22Rv1 (cell line): ENCODE measurements at regions not wholly inside any gene's neighbourhood (a gene's known extent, or its start where the extent isn't known, plus 50 kb on each side); places are given as distances from the start of the nearest gene placed in this dataset.

Source experiments
- H3K27ac ChIP-seq: fragments of 450-650 bp; 2 replicates; pipeline ENCODE4 v1.5.1; 2017
- ZFX ChIP-seq: fragments of 450-650 bp; IDR thresholded peaks from 2 replicates; pipeline ENCODE4 v1.6.1; 2017; ENCODE audit warnings: antibody characterized with exemption, borderline replicate concordance
- TF ChIP-seq, protein P1 (sequence below): fragments of 450-650 bp; IDR thresholded peaks from 2 replicates; pipeline ENCODE4 v1.5.1; 2017; ENCODE audit warnings: mild to moderate bottlenecking

DNA sequence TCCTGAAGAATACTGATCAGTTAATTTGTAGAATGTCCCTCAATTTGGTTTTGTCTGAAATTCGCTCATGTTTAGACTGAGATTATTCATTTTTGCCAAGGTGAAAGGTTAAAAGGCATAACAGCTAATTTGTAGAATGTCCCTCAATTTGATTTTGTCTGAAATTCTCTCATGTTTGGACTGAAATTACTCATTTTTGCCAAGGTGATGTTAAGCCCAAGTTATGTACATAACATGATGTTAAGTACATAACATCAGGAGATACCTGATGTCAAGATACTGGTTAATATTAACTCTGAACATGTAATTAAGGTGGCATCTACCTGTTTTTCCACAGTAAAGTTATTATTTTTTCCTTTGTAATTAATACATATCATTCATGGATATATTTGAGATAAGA, 243.4 kb upstream of the PMFBP1 start:
- no peak for TF ChIP-seq ZFX
- TF ChIP-seq, protein P1, sequence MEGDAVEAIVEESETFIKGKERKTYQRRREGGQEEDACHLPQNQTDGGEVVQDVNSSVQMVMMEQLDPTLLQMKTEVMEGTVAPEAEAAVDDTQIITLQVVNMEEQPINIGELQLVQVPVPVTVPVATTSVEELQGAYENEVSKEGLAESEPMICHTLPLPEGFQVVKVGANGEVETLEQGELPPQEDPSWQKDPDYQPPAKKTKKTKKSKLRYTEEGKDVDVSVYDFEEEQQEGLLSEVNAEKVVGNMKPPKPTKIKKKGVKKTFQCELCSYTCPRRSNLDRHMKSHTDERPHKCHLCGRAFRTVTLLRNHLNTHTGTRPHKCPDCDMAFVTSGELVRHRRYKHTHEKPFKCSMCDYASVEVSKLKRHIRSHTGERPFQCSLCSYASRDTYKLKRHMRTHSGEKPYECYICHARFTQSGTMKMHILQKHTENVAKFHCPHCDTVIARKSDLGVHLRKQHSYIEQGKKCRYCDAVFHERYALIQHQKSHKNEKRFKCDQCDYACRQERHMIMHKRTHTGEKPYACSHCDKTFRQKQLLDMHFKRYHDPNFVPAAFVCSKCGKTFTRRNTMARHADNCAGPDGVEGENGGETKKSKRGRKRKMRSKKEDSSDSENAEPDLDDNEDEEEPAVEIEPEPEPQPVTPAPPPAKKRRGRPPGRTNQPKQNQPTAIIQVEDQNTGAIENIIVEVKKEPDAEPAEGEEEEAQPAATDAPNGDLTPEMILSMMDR: no peak
- no peak overlapping the region for H3K27ac ChIP-seq

DNA sequence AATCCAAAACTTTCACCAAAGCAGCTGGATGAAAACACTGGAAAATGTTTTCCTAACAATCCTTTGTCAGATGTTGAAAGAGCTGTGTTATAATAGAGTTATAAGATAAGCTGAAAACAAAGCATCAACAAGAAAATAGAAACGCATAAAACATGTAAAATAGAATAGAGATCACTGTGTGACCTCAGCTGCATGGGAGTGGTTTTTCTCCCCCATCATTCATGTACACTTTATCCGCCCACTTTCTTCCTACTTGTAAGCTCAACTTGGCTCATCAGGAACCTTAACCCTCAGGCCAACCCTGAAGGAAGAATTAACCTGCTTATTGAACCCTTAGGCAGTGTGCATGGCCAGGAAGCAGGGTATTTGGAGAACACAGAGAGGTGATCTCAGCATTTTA, 238.5 kb upstream of the PMFBP1 start:
- TF ChIP-seq, protein P1: no peak
- no peak for TF ChIP-seq ZFX
- no peak overlapping the region for H3K27ac ChIP-seq

DNA sequence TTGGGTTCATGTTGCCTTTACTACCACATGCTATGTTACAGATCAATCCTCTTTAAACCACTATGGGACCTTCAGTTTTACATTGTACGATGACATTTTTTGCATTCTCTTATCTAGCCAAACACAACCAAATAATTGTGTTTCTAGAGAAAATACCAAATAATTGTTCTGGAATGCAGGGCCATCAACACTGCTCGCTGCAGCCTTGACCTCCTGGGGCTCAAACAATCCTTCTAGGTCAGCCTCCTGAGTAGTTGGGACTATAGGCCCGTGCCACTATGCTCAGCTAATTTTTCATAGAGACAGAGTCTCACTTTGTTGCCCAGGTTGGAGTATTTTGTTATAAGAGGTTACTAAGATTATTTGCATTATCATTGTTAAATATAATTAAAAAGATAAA, 237.5 kb upstream of the PMFBP1 start:
- H3K27ac ChIP-seq: no peak overlapping the region
- TF ChIP-seq ZFX: no peak
- TF ChIP-seq, protein P1: no peak

DNA sequence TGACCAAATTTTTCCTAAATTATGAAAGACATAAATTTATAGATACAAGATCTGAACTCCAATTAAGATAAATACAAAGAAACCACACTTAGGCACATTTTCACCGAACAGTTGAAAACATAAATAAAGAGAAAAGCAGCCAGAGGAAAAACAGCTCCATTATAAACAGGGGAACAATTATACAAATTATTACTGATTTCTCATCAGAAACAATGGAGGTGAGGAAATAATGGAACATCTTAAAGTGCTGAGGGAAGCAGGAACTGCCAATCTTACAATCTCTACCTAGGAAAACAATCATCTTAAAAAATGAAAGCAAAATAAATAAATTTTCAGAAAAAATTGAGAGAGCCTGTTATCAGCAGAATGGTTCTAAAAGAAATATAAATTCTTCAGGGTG, 234.4 kb upstream of the PMFBP1 start:
- H3K27ac ChIP-seq: no peak overlapping the region
- TF ChIP-seq, protein P1: no peak
- no peak for TF ChIP-seq ZFX

DNA sequence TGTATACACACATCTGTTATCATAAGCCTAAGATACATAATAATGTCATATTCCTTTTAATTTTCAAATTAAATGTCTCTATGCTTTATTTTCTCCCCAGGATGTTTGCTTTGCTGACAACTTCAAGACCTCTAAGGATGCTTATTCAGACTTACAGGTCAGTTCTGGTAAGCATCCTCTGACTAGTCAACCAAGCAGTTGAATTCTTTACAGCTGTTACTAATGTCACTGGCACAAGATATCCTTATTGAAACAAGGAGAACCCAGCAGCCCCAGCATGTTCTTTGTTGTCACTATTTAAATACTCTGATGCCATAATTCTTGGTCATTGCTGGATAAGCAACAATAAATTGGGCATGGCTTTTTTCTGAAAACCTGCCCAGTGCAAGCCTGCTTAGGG, 232.3 kb upstream of the PMFBP1 start:
- no peak overlapping the region for H3K27ac ChIP-seq
- TF ChIP-seq, protein P1: no peak
- no peak for TF ChIP-seq ZFX

DNA sequence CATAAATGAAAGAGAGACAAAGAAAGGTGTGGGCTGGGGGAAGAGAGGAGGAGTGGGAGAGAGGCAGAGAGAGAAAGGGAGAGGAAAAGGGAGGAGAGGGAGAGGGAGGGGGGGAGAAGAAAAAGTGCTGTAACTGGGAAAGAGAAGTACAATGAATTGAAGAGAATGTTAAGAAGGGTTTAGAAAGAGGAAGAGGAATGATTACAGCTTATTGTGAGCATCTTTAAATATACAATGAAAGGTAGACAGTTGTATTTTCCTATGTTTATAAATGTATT, 229.1 kb upstream of the PMFBP1 start:
- no peak overlapping the region for H3K27ac ChIP-seq
- TF ChIP-seq, protein P1: no peak
- no peak for TF ChIP-seq ZFX

DNA sequence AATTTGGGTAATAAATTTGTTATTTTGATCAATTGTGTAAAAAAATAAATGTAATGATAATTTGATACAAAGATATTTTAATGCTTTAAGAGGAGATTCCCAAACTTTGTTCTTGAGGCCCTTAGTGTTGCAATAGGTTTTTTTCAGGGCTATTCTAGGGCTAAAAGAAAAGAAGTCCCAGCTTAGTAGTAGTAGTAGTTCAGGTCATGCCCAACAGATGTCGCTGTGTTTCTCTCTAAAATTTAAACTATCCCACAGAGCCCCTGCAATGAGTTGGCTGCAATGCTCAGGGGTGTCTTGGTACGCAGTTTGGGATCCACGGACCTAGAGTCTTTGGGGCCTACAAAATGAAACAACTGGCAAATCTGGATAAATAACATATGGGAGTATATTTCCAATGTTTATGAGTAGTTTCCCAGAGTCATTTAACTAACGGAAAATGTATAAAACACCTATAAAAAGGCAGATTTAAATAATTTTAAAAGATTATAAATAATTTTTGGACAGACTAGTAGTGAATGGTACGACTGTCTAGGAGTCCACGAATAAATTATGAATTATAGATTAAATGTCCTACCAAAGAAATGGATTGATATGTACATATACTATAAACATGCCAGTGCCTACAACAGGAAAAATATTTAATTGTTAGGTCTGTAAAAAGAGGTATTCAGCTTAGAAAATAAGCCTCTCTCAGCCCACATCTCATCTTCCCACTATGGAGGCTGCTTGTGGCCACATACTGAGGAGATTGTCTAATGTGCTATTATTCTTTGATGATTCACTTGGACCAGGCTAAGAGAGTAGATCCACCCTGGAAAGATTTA, 228.5 kb upstream of the PMFBP1 start:
- TF ChIP-seq, protein P1: peak; percentile 85
- no peak for TF ChIP-seq ZFX
- no peak overlapping the region for H3K27ac ChIP-seq
